ENCODE measurements at regions not wholly inside any gene's neighbourhood (a gene's known extent, or its start where the extent isn't known, plus 50 kb on each side); places are given as distances from the start of the nearest gene placed in this dataset.

- no peaks in the 10 kb centered on the region for H4K20me1 ChIP-seq (replicated peaks in 1 of 2; ENCODE audit: control insufficient read depth in 1 of 2, insufficient read depth in 2 of 2, low read length in 2 of 2)
- H3K4me2 ChIP-seq (ENCODE audit: insufficient read depth in 1 of 2, low read depth in 2 of 2, low read length in 2 of 2), result no peak overlapping the region
- H2BK15ac ChIP-seq (ENCODE audit: low read length), result no peak overlapping the region
- no peak overlapping the region for H2BK20ac ChIP-seq (ENCODE audit: low read length)
- no peak overlapping the region for H2AK5ac ChIP-seq (ENCODE audit: low read depth, low read length)
- WGBS, 2 experiments (ENCODE audit: extremely low coverage in 1 of 2, insufficient coverage in 1 of 2, insufficient read length in 1 of 2, insufficient replicate concordance in 2 of 2, low coverage in 1 of 2, low lambda C conversion rate in 2 of 2, missing lambda C conversion rate in 1 of 2), result 85% methylated on average over 13 of the region's 13 CpGs; no CpG with 5 or more reads in 1 of the 2 experiments
- no peaks in the 10 kb centered on the region for H3K79me2 ChIP-seq (ENCODE audit: control insufficient read depth in 1 of 2, insufficient read depth in 2 of 2, low read length in 2 of 2)
- H2BK120ac ChIP-seq (replicated peaks; ENCODE audit: low read depth, low read length), result no peak overlapping the region
- no peak overlapping the region for H3K14ac ChIP-seq (ENCODE audit: insufficient read length)
- no peaks in the 10 kb centered on the region for H3K27me3 ChIP-seq (replicated peaks in 1 of 4; ENCODE audit: control insufficient read depth in 3 of 4, extremely low read depth in 1 of 4, insufficient read depth in 3 of 4, low read length in 3 of 4)
- H2BK5ac ChIP-seq (ENCODE audit: low read depth, low read length), result no peak overlapping the region
- H3K9ac ChIP-seq (replicated peaks in 1 of 4; ENCODE audit: extremely low read depth in 1 of 4, low read depth in 3 of 4, low read length in 3 of 4), result no peak overlapping the region
- H3K4me1 ChIP-seq (replicated peaks in 1 of 4; ENCODE audit: control insufficient read depth in 3 of 4, insufficient read depth in 4 of 4, low read length in 3 of 4), result no peaks in the 10 kb centered on the region
- H3K36me3 ChIP-seq (ENCODE audit: control insufficient read depth in 2 of 4, insufficient read depth in 4 of 4, low read length in 3 of 4), result no peaks in the 10 kb centered on the region
- no peak for DNase-seq (ENCODE audit: low read depth in 1 of 2, low spot score in 2 of 2)
- no peak for FAIRE-seq
- H3K18ac ChIP-seq (ENCODE audit: extremely low read depth, low read length), result no peak overlapping the region
- H4K91ac ChIP-seq (replicated peaks; ENCODE audit: insufficient read length, low read length), result no peak overlapping the region
- no peak overlapping the region for H3K56ac ChIP-seq (replicated peaks; ENCODE audit: insufficient read length, low read depth, low read length)
- H2AFZ ChIP-seq (ENCODE audit: low read length), result no peak overlapping the region
- no peak overlapping the region for H3K23ac ChIP-seq (ENCODE audit: insufficient read length)
- no peak overlapping the region for H3K4ac ChIP-seq (replicated peaks; ENCODE audit: insufficient read length, low read depth, low read length)
- no peak overlapping the region for H4K5ac ChIP-seq (ENCODE audit: insufficient read length, low read depth, low read length)
- peaks cover 62 to 87% of the 10 kb centered on the region in 2 experiments for H3K9me3 ChIP-seq (ENCODE audit: insufficient read depth in 2 of 2, low read depth in 1 of 2, low read length in 1 of 2)
- ChIA-PET POLR2A (ENCODE audit: partially characterized antibody) (no interaction called here), CTCF (ENCODE audit: partially characterized antibody) (no interaction called here)
- no peak overlapping the region for H2BK12ac ChIP-seq (ENCODE audit: low read depth, low read length)
- no peaks in the 10 kb centered on the region for H3K79me1 ChIP-seq (ENCODE audit: low read depth, low read length)
- no peak overlapping the region for H3K27ac ChIP-seq (ENCODE audit: low read depth, low read length)
- H3K4me3 ChIP-seq (ENCODE audit: extremely low read depth in 1 of 4, insufficient read depth in 2 of 4, low read depth in 3 of 4, low read length in 4 of 4), result no peak overlapping the region
- H4K8ac ChIP-seq (ENCODE audit: extremely low read depth, insufficient read depth, low read length), result no peak overlapping the region
- H3K23me2 ChIP-seq (ENCODE audit: low read depth, low read length), result no peaks in the 10 kb centered on the region
These were observed 405.6 kb downstream of the TMEM121 start for GRCh38 chr14:105931808-105932483.

Measured in H1 (cell line).